Psoas muscle (tissue), 7 donors: ENCODE measurements at regions not wholly inside any gene's neighbourhood (a gene's known extent, or its start where the extent isn't known, plus 50 kb on each side); places are given as distances from the start of the nearest gene placed in this dataset.

Experiments used
- ATAC-seq, 4 donors: fragments of 200-7000 bp; cut with Tn5 transposase; one replicate each; pipeline ENCODE4 v1.9.1; 2020; ENCODE audit warnings: moderate library complexity in 3 of 4, mild to moderate bottlenecking in 2 of 4
- DNase-seq, 2 donors: peaks; one replicate each; pipeline ENCODE4 v3.0.0-alpha.2; 2020
- H3K27ac ChIP-seq: fragments of 200-600 bp; one replicate; pipeline ENCODE4 v1.8.0; 2022
- H3K27me3 ChIP-seq, 3 donors: fragments of 200-600 bp in 1 of 3; one replicate each; pipeline versions ENCODE4 v1.6.1 to v1.8.0; 2013 to 2022; ENCODE audit warnings: low read length in 2 of 3, mild to moderate bottlenecking in 2 of 3, moderate library complexity in 1 of 3; ENCODE audit not compliant: insufficient read depth in 3 of 3
- H3K36me3 ChIP-seq, 2 donors: fragments of 200-600 bp in 1 of 2; one replicate each; pipeline versions ENCODE4 v1.6.1 to v1.8.0; 2013 to 2022; ENCODE audit warnings: low read depth in 1 of 2, mild to moderate bottlenecking in 1 of 2, moderate library complexity in 1 of 2; ENCODE audit not compliant: insufficient read depth in 1 of 2
- H3K4me1 ChIP-seq: fragments of 200-600 bp; one replicate; pipeline ENCODE4 v1.8.0; 2022
- H3K4me3 ChIP-seq: fragments of 200-600 bp; one replicate; pipeline ENCODE4 v1.8.0; 2022; ENCODE audit warnings: mild to moderate bottlenecking
- H3K9me3 ChIP-seq: fragments of 200-600 bp; one replicate; pipeline ENCODE4 v1.8.0; 2022
- CTCF ChIP-seq: fragments of 200-600 bp; IDR thresholded peaks from one replicate; pipeline ENCODE4 v1.8.0; 2022; ENCODE audit warnings: antibody characterized with exemption
- WGBS, 3 donors: extraction: QIAGEN DNeasy Blood & Tissue Kit; methylation state at CpG; one replicate each; pipeline versions ENCODE4 v1.1.6 to v1.1.7; 2013; 5-methylcytosine and 5-hydroxymethylcytosine counted together
- intact Hi-C, 2 donors: fragments of 100-400 bp; cut with DNase I; formaldehyde crosslinking; loops; one replicate each; pipeline versions ENCODE4 v1.11.0 to v1.14.2; 2022
- donor health status: healthy with polysubstance abuse.
- donor health status: DM: no; HTN: no; CAD: no; lungs with moderate emphysema.
- donor health status: Bipolar disorder and iron deficiency.
- donor health status: healthy.
- donor health status: DM: yes; HTN: yes; CAD: no.
- donor health status: DM: no; HTN: no; CAD: no.
- donor health status: DM: yes; HTN: yes; CAD: no.

GRCh38 chr10:21065621-21066248, 168.6 kb upstream of the NEBL start:
- no peak overlapping the region for H3K27ac ChIP-seq
- intact Hi-C loops = no loop called here
- H3K36me3 ChIP-seq = no peaks in the 10 kb centered on the region
- DNase-seq = no peak
- WGBS, 3 donors = 62 to 72% (median 64%) methylated on average over 2 of the region's 2 CpGs
- no peak overlapping the region for H3K4me3 ChIP-seq
- no peaks in the 10 kb centered on the region for H3K4me1 ChIP-seq
- ATAC-seq = no peak
- no peaks in the 10 kb centered on the region for H3K27me3 ChIP-seq
- no peaks in the 10 kb centered on the region for H3K9me3 ChIP-seq
- TF ChIP-seq CTCF = no peak

- Histone ChIP-seq H3K27me3 (no peaks in the 10 kb centered on the region), H3K36me3 (no peaks in the 10 kb centered on the region), H3K4me1 (no peaks in the 10 kb centered on the region), H3K27ac (no peak overlapping the region), H3K4me3 (no peak overlapping the region), H3K9me3 (peaks cover 6% of the 10 kb centered on the region)
- no peak for DNase-seq
- ATAC-seq = no peak
- TF ChIP-seq CTCF = no peak
- WGBS, 3 donors = 37 to 56% (median 48%) methylated on average over 4 of the region's 4 CpGs
- intact Hi-C loops = no loop called here
Measured at GRCh38 chr10:21061982-21062381, 164.9 kb upstream of the NEBL start.

GRCh38 chr10:21061184-21061583, 164.1 kb upstream of the NEBL start:
- Histone ChIP-seq H3K36me3 (no peaks in the 10 kb centered on the region), H3K9me3 (peaks cover 6% of the 10 kb centered on the region), H3K27ac (no peak overlapping the region), H3K4me3 (no peak overlapping the region), H3K4me1 (no peaks in the 10 kb centered on the region), H3K27me3 (no peaks in the 10 kb centered on the region)
- no peak for TF ChIP-seq CTCF
- 94 to 98% (median 97%) methylated on average over 2 of the region's 2 CpGs for WGBS, 3 donors
- no peak for DNase-seq
- no peak for ATAC-seq
- intact Hi-C loops = no loop called here

GRCh38 chr10:21060626-21061025, 163.5 kb upstream of the NEBL start:
- H3K4me1 ChIP-seq = no peaks in the 10 kb centered on the region
- ATAC-seq (no peak), DNase-seq (no peak)
- no peak overlapping the region for H3K4me3 ChIP-seq
- intact Hi-C loops = no loop called here
- H3K9me3 ChIP-seq = peaks cover 6% of the 10 kb centered on the region
- 70 to 75% (median 74%) methylated on average over 4 of the region's 4 CpGs for WGBS, 3 donors
- no peaks in the 10 kb centered on the region for H3K27me3 ChIP-seq
- TF ChIP-seq CTCF = no peak
- no peak overlapping the region for H3K27ac ChIP-seq
- H3K36me3 ChIP-seq = no peaks in the 10 kb centered on the region

GRCh38 chr10:21057989-21058388, 160.9 kb upstream of the NEBL start:
- ATAC-seq (no peak), DNase-seq (no peak)
- Histone ChIP-seq H3K36me3 (no peaks in the 10 kb centered on the region), H3K4me3 (no peak overlapping the region), H3K27me3 (peaks cover 0 to 4% (median 0%) of the 10 kb centered on the region in 3 donors), H3K4me1 (no peaks in the 10 kb centered on the region), H3K27ac (no peak overlapping the region), H3K9me3 (peaks cover 6% of the 10 kb centered on the region)
- intact Hi-C loops = no loop called here
- TF ChIP-seq CTCF = no peak
